ENCODE measurements at regions not wholly inside any gene's neighbourhood (a gene's known extent, or its start where the extent isn't known, plus 50 kb on each side); places are given as distances from the start of the nearest gene placed in this dataset.

GRCh38 chr1:29870621-29871020 is 634.3 kb downstream of the PTPRU start:
- no peak for DNase-seq

- no peak for DNase-seq
These were observed 633.5 kb downstream of the PTPRU start for GRCh38 chr1:29869802-29870201.

GRCh38 chr1:29868944-29869343 is 632.6 kb downstream of the PTPRU start:
- no peak for DNase-seq

- no peak for DNase-seq
These were observed 631.8 kb downstream of the PTPRU start for GRCh38 chr1:29868096-29868495.

DNA sequence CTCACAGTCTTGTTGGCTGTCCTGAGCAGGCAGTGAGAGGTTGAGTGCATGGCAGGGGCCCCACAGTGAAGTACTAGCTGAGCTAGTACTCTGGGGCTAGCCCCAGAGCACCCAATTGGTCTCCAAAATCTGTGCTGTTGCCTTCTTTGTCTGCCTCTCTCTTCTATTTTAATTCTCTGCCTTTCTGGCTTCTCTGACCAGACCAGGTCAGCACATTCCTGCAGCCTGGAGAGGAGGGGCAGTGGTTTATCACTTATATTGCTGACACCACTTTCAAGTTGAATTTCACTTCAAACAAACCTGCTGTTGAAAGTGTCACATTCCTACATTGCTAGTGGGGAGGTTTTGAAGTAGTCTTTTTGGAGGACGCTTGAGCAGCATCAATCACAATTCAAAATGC is 628.7 kb downstream of the PTPRU start:
- no peak for DNase-seq

- DNase-seq = no peak
These were observed 628.2 kb downstream of the PTPRU start for GRCh38 chr1:29864431-29865022.

GRCh38 chr1:29861922-29862321 is 625.6 kb downstream of the PTPRU start:
- no peak for DNase-seq

DNA sequence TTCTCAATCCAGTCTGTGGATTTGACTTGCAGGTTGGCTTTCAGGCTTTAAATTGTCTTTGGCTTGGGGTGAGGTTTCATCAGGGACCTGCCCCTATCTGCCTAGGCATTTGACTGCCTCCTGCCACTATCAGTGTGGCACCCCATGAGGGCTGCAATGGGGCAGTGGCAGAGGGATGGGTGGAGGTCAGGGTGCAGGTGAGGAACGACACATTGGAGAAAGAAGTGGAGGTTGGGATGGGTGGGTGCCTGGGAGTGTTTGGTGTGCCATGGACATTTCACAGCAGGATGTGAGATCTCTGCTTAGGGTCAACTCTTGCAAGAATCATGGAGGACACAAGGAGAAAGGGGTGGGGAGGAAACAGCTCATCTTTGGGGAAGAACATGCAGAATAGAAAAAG is 625.1 kb downstream of the PTPRU start:
- no peak for DNase-seq

DNA sequence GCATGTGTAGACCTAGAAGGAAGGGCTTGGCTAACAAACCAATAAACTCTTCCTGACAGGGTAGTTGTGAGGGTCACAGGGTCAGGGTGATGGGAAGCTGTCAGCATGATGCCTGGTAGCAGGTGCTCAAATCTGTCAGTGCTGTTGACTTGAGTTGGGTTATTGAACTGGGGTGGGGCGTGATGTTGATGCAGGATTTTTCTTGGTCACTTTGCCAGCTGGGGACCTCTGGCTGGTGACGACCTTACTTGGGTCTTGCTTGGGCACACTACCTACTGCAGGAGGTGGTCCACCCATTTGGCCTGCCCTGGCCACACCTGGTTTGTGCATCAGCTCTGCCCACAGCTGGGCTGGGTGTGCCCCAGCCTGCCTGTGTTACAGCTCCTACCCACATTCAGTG is 624.4 kb downstream of the PTPRU start:
- no peak for DNase-seq

DNA sequence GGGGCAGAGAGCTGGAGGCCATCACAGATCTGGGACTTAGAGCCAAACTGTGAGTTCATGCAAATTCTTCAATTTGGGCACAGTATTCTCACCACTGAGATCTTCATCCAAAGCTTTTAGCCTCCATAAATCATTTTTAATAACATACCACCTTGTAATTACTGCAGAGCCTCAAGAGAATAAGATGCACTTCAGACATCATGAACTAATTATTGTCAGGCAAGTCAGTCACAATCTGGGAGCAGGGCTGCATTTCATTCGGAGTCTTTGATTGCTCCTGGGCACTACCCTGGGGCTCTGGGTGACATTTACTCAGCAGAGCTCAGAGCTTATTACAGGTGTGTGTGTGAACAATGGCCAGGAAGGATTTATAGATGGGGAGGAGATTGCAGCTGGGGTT is 623.7 kb downstream of the PTPRU start:
- DNase-seq = no peak

DNA sequence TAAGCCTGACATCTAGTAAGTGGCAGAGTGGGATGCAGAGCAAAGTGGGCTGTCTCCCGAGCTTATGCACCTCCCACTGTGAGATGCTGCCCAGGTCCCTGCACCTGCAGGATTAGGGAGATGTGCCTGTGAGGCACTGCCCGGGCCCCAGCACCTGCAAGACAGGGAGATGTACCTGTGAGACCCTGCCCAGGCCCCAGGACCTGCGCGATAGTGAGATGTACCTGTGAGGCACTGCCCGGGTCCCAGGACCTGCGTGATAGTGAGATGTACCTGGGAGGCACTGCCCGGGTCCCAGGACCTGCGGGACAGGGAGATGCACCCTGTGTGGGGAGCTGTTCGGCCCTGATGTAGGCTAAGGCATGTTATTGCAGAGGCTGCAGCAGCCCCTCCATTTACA is 622.8 kb downstream of the PTPRU start:
- DNase-seq = no peak

DNA sequence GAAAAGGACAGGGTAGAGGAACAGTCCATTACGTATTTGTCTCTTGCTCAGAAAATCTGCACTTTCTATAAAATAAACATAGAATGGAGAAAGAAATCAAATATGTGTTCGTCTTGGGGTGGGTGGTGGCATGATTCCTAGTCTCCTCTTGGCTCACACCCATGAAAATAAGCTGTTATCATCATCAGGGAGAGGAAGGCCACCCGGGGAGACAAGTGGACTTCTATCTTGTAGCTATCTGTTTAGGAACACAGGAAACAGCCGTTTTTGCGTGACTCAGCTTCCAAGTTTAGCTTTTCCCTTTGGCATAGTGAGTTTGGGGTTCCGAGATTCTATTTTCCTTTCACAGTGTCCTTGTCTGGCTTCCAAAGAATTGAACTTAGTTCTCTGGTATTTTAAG is 622.3 kb downstream of the PTPRU start:
- DNase-seq = no peak

- no peak for DNase-seq
These were observed 620.2 kb downstream of the PTPRU start for GRCh38 chr1:29856340-29857114.

DNA sequence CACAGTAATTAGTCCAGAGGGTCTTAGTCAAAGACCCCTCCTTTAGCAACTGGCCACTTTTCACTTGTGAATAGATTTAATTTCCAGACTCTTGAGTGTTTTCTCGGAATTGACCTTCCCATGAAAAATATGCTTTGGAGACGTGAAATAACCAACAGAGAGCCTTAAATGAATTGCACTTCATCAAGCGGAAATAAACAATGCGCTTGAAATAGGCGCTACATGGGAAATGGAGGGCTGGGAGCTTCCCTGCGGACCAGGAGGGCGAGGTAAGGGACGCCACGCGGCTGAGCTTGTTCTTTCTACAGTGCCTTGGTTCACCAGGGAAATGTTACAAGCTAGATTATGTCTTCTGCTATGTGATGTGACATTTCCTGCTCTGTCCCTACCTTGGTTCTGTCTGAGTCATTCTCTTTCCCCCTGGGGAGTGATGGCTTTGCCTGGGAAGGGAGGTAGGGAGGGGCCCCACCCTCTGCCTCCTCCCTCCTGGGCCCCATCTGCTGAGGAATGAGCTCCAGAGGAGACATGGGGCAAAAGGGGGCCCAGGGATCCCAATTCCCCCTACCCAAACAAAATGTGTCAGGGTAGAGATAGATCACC is 619.3 kb downstream of the PTPRU start:
- DNase-seq = no peak

- DNase-seq = no peak
These were observed 618.5 kb downstream of the PTPRU start for GRCh38 chr1:29854700-29855276.

GRCh38 chr1:29853716-29854330 is 617.5 kb downstream of the PTPRU start:
- no peak for DNase-seq

DNA sequence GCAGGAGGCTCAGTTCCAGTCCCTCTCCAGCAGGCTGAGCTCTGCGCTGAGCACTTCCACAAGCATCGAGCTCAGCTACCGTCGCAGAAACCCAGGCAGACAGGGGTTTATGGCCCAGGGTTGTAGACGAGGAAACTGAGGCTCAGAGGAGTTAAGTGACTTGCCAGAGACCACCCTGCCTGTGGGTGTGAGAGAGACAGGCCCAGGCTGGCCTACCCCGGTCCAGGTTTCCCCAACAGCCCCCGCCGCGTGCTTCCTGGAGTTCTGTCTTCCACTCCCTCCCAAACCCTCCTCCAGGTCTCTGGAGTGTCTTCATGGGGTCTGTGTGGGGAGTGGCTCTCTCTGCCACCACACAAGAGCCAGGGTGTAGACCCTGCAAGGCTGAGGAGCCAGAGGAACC is 615.9 kb downstream of the PTPRU start:
- no peak for DNase-seq

GRCh38 chr1:29851691-29852090 is 615.4 kb downstream of the PTPRU start:
- DNase-seq = no peak

GRCh38 chr1:29849991-29850757 is 613.9 kb downstream of the PTPRU start:
- no peak for DNase-seq

GRCh38 chr1:29849038-29849750 is 612.9 kb downstream of the PTPRU start:
- DNase-seq = peak; percentile 66

- no peak for DNase-seq
These were observed 609.6 kb downstream of the PTPRU start for GRCh38 chr1:29845910-29846309.

DNA sequence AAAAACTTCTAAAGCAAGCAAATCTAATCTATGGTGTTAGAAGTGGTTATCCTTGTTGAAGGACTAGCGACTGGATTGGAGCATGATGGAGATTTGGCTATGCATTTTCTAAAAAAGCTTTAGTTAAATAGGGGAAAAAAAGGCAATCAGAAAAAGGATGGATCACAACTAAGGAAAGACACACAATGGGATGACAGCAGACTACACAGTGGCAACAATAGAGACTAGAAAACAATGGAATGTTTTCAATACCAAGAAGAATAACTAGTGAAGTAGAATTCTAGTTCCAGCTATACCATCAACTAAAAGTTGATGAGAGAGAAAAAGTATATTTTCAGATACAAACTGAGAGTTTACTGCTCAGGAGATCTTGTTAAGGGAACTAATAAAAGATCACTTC is 605.8 kb downstream of the PTPRU start:
- DNase-seq = no peak
